ENCODE measurements at regions not wholly inside any gene's neighbourhood (a gene's known extent, or its start where the extent isn't known, plus 50 kb on each side); places are given as distances from the start of the nearest gene placed in this dataset.

- Mint-ChIP-seq H3K27ac (no peak overlapping the region), H3K27me3 (peaks cover 4% of the 10 kb centered on the region), H3K4me3 (no peak overlapping the region), H3K4me1 (ENCODE audit: low read depth) (no peaks in the 10 kb centered on the region), H3K36me3 (peaks cover 4% of the 10 kb centered on the region), H3K9me3 (ENCODE audit: low read depth) (peaks cover 7% of the 10 kb centered on the region)
Observed at GRCh38 chr20:24868959-24869358, 80.1 kb upstream of the CST7 start.

- peaks cover 2% of the 10 kb centered on the region for H3K36me3 Mint-ChIP-seq
- H3K9me3 Mint-ChIP-seq (ENCODE audit: low read depth), result peaks cover 4% of the 10 kb centered on the region
Observed at GRCh38 chr20:24870057-24870456, 79.0 kb upstream of the CST7 start.

GRCh38 chr20:24870881-24871280 lies 78.2 kb upstream of the CST7 start:
- Mint-ChIP-seq H3K4me1 (ENCODE audit: low read depth) (no peaks in the 10 kb centered on the region), H3K27me3 (peaks cover 5% of the 10 kb centered on the region), H3K36me3 (no peaks in the 10 kb centered on the region), H3K4me3 (no peak overlapping the region), H3K27ac (no peak overlapping the region), H3K9me3 (ENCODE audit: low read depth) (no peaks in the 10 kb centered on the region)

More at GRCh38 chr20:24870057-24870456, 79.0 kb upstream of the CST7 start:
- Mint-ChIP-seq H3K27me3 (peaks cover 7% of the 10 kb centered on the region), H3K27ac (no peak overlapping the region), H3K4me3 (no peak overlapping the region), H3K4me1 (ENCODE audit: low read depth) (no peaks in the 10 kb centered on the region)

- Mint-ChIP-seq H3K27ac (no peak overlapping the region), H3K4me1 (ENCODE audit: low read depth) (no peaks in the 10 kb centered on the region), H3K27me3 (peaks cover 5% of the 10 kb centered on the region), H3K4me3 (no peak overlapping the region), H3K9me3 (ENCODE audit: low read depth) (no peaks in the 10 kb centered on the region), H3K36me3 (no peaks in the 10 kb centered on the region)
Observed at GRCh38 chr20:24871480-24872213, 77.4 kb upstream of the CST7 start.

- Mint-ChIP-seq H3K9me3 (ENCODE audit: low read depth) (no peaks in the 10 kb centered on the region), H3K36me3 (no peaks in the 10 kb centered on the region), H3K27me3 (peaks cover 5% of the 10 kb centered on the region), H3K4me1 (ENCODE audit: low read depth) (no peaks in the 10 kb centered on the region), H3K27ac (no peak overlapping the region), H3K4me3 (no peak overlapping the region)
Observed at GRCh38 chr20:24872291-24873024, 76.6 kb upstream of the CST7 start.

GRCh38 chr20:24873025-24873620 lies 75.9 kb upstream of the CST7 start:
- H3K9me3 Mint-ChIP-seq (ENCODE audit: low read depth), result no peaks in the 10 kb centered on the region
- H3K4me1 Mint-ChIP-seq (ENCODE audit: low read depth), result no peaks in the 10 kb centered on the region
- H3K4me3 Mint-ChIP-seq, result no peak overlapping the region
- no peaks in the 10 kb centered on the region for H3K36me3 Mint-ChIP-seq
- H3K27me3 Mint-ChIP-seq, result peaks cover 5% of the 10 kb centered on the region
- no peak overlapping the region for H3K27ac Mint-ChIP-seq

GRCh38 chr20:24875078-24875477 lies 74.0 kb upstream of the CST7 start:
- Mint-ChIP-seq H3K9me3 (ENCODE audit: low read depth) (no peaks in the 10 kb centered on the region), H3K27me3 (peaks cover 5% of the 10 kb centered on the region), H3K4me3 (no peak overlapping the region), H3K4me1 (ENCODE audit: low read depth) (no peaks in the 10 kb centered on the region), H3K36me3 (peaks cover 3% of the 10 kb centered on the region), H3K27ac (no peak overlapping the region)

GRCh38 chr20:24877652-24878051 lies 71.4 kb upstream of the CST7 start:
- no peak overlapping the region for H3K4me3 Mint-ChIP-seq
- peaks cover 2% of the 10 kb centered on the region for H3K9me3 Mint-ChIP-seq (ENCODE audit: low read depth)
- no peaks in the 10 kb centered on the region for H3K4me1 Mint-ChIP-seq (ENCODE audit: low read depth)
- H3K27me3 Mint-ChIP-seq, result peaks cover 4% of the 10 kb centered on the region
- peaks cover 3% of the 10 kb centered on the region for H3K36me3 Mint-ChIP-seq
- no peak overlapping the region for H3K27ac Mint-ChIP-seq

- no peak overlapping the region for H3K4me3 Mint-ChIP-seq
- no peak overlapping the region for H3K27ac Mint-ChIP-seq
- peaks cover 12% of the 10 kb centered on the region for H3K9me3 Mint-ChIP-seq (ENCODE audit: low read depth)
- H3K4me1 Mint-ChIP-seq (ENCODE audit: low read depth), result no peaks in the 10 kb centered on the region
- H3K27me3 Mint-ChIP-seq, result peaks cover 8% of the 10 kb centered on the region
- peaks cover 6% of the 10 kb centered on the region for H3K36me3 Mint-ChIP-seq
Observed at GRCh38 chr20:24878657-24879056, 70.4 kb upstream of the CST7 start.

GRCh38 chr20:24879875-24880274 lies 69.2 kb upstream of the CST7 start:
- no peaks in the 10 kb centered on the region for H3K4me1 Mint-ChIP-seq (ENCODE audit: low read depth)
- H3K36me3 Mint-ChIP-seq, result peaks cover 10% of the 10 kb centered on the region
- H3K27ac Mint-ChIP-seq, result no peak overlapping the region
- peaks cover 24% of the 10 kb centered on the region for H3K9me3 Mint-ChIP-seq (ENCODE audit: low read depth)
- peaks cover 5% of the 10 kb centered on the region for H3K27me3 Mint-ChIP-seq
- H3K4me3 Mint-ChIP-seq, result no peak overlapping the region

GRCh38 chr20:24880356-24880755 lies 68.7 kb upstream of the CST7 start:
- Mint-ChIP-seq H3K27ac (no peak overlapping the region), H3K27me3 (peaks cover 5% of the 10 kb centered on the region), H3K4me1 (ENCODE audit: low read depth) (no peaks in the 10 kb centered on the region)

GRCh38 chr20:24890286-24890685 lies 58.8 kb upstream of the CST7 start:
- Mint-ChIP-seq H3K27me3 (no peaks in the 10 kb centered on the region), H3K4me3 (no peak overlapping the region), H3K4me1 (ENCODE audit: low read depth) (no peaks in the 10 kb centered on the region), H3K9me3 (ENCODE audit: low read depth) (no peaks in the 10 kb centered on the region), H3K36me3 (no peaks in the 10 kb centered on the region), H3K27ac (no peak overlapping the region)

More at GRCh38 chr20:24880356-24880755, 68.7 kb upstream of the CST7 start:
- Mint-ChIP-seq H3K4me3 (no peak overlapping the region), H3K9me3 (ENCODE audit: low read depth) (peaks cover 24% of the 10 kb centered on the region), H3K36me3 (peaks cover 10% of the 10 kb centered on the region)

- Mint-ChIP-seq H3K4me3 (no peak overlapping the region), H3K9me3 (ENCODE audit: low read depth) (no peaks in the 10 kb centered on the region), H3K27ac (no peak overlapping the region), H3K36me3 (no peaks in the 10 kb centered on the region), H3K27me3 (no peaks in the 10 kb centered on the region), H3K4me1 (ENCODE audit: low read depth) (no peaks in the 10 kb centered on the region)
Observed at GRCh38 chr20:24891546-24892393, 57.3 kb upstream of the CST7 start.

- no peak overlapping the region for H3K4me3 Mint-ChIP-seq
- H3K9me3 Mint-ChIP-seq (ENCODE audit: low read depth), result no peaks in the 10 kb centered on the region
- no peak overlapping the region for H3K27ac Mint-ChIP-seq
- H3K4me1 Mint-ChIP-seq (ENCODE audit: low read depth), result no peaks in the 10 kb centered on the region
- H3K36me3 Mint-ChIP-seq, result no peaks in the 10 kb centered on the region
- H3K27me3 Mint-ChIP-seq, result no peaks in the 10 kb centered on the region
Observed at GRCh38 chr20:24892522-24892921, 56.5 kb upstream of the CST7 start.

GRCh38 chr20:24892931-24893330 lies 56.1 kb upstream of the CST7 start:
- no peak overlapping the region for H3K27ac Mint-ChIP-seq
- no peaks in the 10 kb centered on the region for H3K36me3 Mint-ChIP-seq
- no peaks in the 10 kb centered on the region for H3K9me3 Mint-ChIP-seq (ENCODE audit: low read depth)
- H3K27me3 Mint-ChIP-seq, result no peaks in the 10 kb centered on the region
- H3K4me3 Mint-ChIP-seq, result no peak overlapping the region
- no peaks in the 10 kb centered on the region for H3K4me1 Mint-ChIP-seq (ENCODE audit: low read depth)

All from activated naive CD8-positive, alpha-beta T cell (primary cell).